GM12874 (cell line): ENCODE measurements at regions not wholly inside any gene's neighbourhood (a gene's known extent, or its start where the extent isn't known, plus 50 kb on each side); places are given as distances from the start of the nearest gene placed in this dataset.
A peak's percentile ranks its signal among the peaks of the same experiment; 100 is the strongest.

Experiments
- CTCF ChIP-seq: IDR thresholded peaks from 2 replicates; pipeline ENCODE4 v1.5.1; 2011; ENCODE audit warnings: low read depth, mild to moderate bottlenecking, control low read depth, low read length, moderate library complexity; ENCODE audit not compliant: insufficient read depth

- TF ChIP-seq CTCF: no peak
These were observed 951.2 kb downstream of the FLRT2 start for GRCh38 chr14:86481104-86481503.

- TF ChIP-seq CTCF: no peak
These were observed 934.4 kb downstream of the FLRT2 start for GRCh38 chr14:86464341-86464740.

GRCh38 chr14:86462193-86462753 is 932.3 kb downstream of the FLRT2 start:
- peak; percentile 14; the same call in 1 of the 2 replicates for TF ChIP-seq CTCF

GRCh38 chr14:86457481-86458135 is 927.7 kb downstream of the FLRT2 start:
- TF ChIP-seq CTCF: no peak

GRCh38 chr14:86450085-86450484 is 920.1 kb downstream of the FLRT2 start:
- no peak for TF ChIP-seq CTCF

GRCh38 chr14:86442135-86442534 is 912.2 kb downstream of the FLRT2 start:
- TF ChIP-seq CTCF: no peak

- no peak for TF ChIP-seq CTCF
These were observed 900.9 kb downstream of the FLRT2 start for GRCh38 chr14:86430853-86431252.
